DMS53 (cell line): ENCODE measurements at regions not wholly inside any gene's neighbourhood (a gene's known extent, or its start where the extent isn't known, plus 50 kb on each side); places are given as distances from the start of the nearest gene placed in this dataset.

ENCODE experiments used
- DNase-seq: peaks from one replicate; lab custom pipeline; 2025; lab: John Stamatoyannopoulos, UW

GRCh38 chr2:125710561-125710960 is 945.4 kb upstream of the GYPC start:
- DNase-seq: no peak

- no peak for DNase-seq
Observed at GRCh38 chr2:125711075-125711474, 944.9 kb upstream of the GYPC start.

DNA sequence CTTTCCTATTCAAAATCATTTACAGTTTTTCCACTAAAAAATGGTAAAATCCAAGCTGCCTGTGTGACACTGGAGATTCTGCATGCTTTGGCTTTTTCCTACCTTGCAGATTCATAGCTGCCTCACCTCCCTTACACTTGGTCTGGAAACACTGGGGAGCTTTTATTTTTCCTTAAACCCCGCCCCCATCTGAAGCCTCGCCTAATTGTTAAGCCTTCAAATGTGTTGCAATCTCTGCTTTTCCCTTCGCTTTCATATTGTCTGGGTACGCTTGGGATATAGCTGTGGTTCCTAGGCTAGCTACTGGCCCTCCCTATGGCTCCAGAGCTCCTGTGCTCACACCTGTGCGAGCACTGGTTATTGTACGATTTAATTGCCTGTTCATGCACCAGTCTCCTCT is 942.4 kb upstream of the GYPC start:
- DNase-seq: no peak

DNA sequence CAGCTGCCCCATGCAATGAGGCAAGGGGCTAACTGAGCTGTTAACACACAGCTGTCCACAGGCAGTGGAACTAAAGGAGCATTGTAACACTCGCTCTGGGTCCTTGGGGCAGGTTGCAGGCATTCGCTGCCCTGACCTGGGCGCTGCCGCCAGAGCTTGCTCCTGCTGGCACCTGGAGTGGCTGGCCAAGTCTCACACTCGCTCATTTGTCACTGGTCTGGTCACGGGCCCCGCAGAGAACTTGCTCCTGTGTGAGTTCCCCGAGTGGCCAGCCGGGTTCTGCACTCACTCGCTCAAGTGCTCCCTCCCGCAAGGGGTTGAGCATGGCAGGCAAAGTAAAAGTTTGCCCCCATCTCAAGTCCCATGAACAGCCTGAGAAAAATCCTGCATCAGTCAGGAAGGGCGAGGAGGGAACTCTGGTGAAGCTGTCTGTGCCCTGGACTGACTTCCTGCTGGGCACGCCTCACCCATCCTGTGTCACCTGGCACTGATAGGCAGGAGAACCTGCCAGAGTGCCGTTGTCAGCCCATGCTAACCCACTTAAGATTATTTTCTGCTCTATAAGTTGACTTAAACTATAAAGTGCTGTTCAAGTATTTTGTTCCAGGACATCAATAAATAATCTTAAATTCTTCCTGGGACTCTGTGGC is 934.8 kb upstream of the GYPC start:
- no peak for DNase-seq

DNA sequence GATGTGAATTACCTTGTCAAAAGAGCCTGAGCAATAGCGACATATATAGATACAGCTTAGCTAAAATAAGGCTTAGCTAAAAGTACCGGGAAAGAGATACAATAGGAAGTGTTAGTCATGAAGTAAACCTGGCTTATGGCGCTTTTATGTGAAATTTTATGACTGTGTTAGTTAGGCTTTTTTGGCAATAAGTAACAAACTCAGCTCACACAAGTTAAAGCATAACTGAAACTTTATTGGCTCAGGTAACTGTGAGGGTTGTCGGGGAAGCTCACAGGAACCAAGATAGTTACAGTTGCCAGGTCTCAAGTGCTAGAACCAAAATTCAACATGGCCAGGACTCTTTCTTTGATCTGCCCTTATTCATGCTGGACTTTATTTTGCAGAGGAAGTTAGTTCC is 925.0 kb upstream of the GYPC start:
- DNase-seq: no peak

DNA sequence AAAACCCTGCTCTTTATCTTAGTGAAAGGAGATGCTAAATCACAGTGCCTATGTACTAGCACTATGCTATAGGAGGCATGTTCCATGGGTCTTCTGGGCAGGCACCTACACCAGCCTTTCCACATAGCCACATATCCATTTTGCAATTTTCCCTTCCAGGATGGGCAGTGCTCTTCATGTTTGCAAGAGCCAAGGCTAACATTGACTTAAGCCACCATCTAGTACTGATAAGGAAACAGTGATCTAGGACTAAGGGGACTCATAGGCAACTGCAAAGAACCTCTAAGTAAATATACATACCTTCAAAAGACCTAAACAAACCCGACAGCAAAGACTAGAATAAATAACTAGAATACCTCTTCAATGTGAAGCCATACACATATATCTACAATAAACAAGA is 919.7 kb upstream of the GYPC start:
- peak; percentile 42 for DNase-seq

- peak; percentile 83 for DNase-seq
Observed at GRCh38 chr2:125745514-125745913, 910.4 kb upstream of the GYPC start.

- DNase-seq: no peak
Observed at GRCh38 chr2:125746321-125747164, 909.4 kb upstream of the GYPC start.

DNA sequence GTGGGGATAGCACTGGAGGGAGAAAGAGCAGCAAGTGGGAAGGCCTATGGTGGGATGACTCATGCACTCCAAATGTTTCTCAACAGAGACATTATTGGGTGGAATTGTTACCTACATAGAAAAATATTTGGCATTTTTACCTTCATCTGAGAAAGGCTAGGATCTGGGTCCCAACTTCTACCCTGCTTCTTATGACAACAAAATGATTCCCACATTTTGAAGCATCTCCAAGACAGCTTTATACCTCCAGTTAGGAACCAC is 908.9 kb upstream of the GYPC start:
- DNase-seq: no peak

DNA sequence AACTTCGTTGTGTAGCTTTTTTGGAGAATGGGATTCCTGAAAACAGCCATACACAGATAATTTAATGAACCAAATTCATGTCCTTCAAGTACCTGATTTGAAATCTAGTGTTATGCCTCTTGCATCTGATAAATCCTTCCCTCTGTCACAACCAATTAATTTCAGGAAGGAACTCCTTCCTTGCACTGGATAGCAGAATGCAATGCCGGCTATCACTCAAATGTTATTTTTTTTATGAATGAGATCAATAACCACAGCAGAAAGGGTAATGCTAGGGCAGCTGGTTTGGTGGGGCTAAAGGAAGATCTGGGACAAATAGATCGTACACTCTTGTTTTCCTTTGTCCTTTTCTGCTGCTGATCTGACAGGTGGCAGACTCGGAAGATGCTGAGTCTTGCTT is 899.5 kb upstream of the GYPC start:
- no peak for DNase-seq

GRCh38 chr2:125796784-125797183 is 859.2 kb upstream of the GYPC start:
- DNase-seq: no peak

- DNase-seq: no peak
Observed at GRCh38 chr2:125797192-125797591, 858.8 kb upstream of the GYPC start.

DNA sequence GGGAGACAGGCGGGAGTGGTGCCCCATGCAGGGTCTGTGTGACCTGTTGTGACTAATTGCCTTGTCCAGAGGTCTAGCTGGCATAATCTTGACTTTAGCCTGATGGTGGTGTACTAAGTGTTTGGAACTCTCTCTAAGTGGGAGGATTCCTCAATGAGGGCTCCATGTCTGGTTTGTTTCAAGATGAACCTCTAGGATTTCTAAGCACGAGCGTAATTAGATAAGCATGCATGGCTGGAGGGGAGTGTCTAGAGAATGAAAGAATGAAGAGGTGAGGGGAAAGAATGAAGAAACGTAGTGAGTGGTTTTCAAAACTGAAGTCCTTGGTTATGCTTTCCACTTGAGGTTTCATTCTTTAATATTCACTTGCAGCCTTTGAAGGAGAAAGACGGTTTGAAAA is 833.2 kb upstream of the GYPC start:
- DNase-seq: no peak

DNA sequence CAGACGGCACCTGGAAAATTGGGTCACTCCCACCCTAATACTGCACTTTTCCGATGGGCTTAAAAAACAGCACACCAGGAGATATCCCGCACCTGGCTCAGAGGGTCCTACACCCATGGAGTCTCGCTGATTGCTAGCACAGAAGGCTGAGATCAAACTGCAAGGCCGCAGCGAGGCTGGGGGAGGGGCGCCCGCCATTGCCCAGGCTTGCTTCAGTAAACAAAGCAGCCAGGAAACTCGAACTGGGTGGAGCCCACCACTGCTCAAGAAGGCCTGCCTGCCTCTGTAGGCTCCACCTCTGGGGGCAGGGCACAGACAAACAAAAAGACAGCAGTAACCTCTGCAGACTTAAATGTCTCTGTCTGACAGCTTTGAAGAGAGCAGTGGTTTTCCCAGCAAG is 830.2 kb upstream of the GYPC start:
- DNase-seq: peak; percentile 76

- no peak for DNase-seq
Observed at GRCh38 chr2:125837128-125837527, 818.8 kb upstream of the GYPC start.

- DNase-seq: no peak
Observed at GRCh38 chr2:125837611-125838010, 818.3 kb upstream of the GYPC start.

- no peak for DNase-seq
Observed at GRCh38 chr2:125839945-125840344, 816.0 kb upstream of the GYPC start.

GRCh38 chr2:125842041-125842440 is 813.9 kb upstream of the GYPC start:
- no peak for DNase-seq

DNA sequence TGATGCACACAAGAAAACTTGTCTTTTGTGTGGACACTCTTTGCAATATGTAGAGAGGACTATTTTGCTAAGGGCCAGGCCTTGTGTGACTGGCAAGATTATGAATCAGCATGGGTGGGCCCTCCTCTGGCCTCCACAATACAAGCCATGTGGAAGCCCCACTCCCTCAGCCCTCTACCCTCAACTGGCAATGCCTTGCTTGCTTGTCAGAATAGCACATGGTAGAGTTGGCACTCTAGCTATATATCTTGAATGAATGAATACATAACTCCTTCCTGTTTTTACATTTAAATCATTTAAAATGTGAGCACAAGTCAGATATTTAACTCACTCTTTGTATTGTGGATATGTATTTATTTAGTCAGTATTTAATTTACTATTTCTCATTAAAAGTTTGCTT is 805.4 kb upstream of the GYPC start:
- no peak for DNase-seq

DNA sequence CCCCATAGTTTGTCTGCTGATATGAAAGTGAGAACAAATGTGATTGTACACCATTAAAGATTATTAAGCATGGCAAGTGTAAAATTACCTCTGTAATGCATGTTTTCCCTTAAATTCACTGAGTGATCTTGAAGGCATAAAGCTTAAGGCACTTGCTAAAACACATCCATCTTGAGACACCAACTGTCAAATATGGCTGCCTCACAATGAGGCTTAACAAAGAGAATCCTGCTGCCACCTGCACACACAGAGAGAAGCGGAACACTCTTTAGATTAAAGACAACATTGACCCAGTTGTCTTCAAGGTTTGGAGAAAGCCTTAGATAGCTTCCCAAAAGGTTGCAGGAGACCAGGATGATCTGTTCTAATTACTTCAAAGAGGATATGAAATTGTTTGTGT is 803.6 kb upstream of the GYPC start:
- no peak for DNase-seq

GRCh38 chr2:125853626-125854025 is 802.3 kb upstream of the GYPC start:
- DNase-seq: no peak

GRCh38 chr2:125855204-125855603 is 800.8 kb upstream of the GYPC start:
- DNase-seq: no peak

DNA sequence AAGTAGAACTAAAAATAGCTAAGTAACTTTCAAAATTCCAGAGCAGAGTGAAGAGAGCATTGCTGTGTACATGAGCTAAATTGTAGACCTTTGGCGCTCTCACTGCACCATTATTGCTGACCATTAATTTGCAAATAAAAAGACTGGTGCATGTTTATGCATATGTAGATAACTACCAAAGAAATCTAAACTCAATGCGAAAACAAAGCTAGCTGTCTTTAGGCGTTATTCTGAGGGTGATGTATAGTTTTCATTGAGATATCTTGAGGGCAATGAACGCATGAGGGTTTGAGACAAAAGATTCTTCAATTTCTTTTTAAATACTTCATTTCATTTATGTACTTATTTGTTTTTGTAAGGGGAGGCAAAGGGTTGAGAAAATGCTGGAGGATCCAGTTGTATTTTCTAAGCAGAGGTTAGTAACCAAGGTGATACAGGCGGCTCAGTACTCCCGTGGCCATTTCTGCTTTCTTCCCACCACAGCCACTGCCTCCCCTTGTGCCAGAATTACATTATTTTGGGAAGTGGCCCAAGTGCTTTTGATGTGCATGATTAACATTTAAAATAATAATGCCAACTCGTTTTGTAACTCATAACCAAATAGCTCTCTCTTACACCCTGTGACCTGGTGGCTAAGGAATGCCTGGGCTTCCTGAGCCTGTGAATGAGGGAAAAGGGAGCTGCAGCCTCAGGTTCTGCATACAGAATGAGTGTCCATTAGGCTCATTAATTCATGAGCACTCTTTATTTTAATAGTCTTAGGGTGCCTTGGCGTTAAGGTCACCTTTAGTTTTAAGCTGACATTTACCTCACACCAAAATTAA is 797.8 kb upstream of the GYPC start:
- no peak for DNase-seq
